AG10803 (cell line): ENCODE measurements at regions not wholly inside any gene's neighbourhood (a gene's known extent, or its start where the extent isn't known, plus 50 kb on each side); places are given as distances from the start of the nearest gene placed in this dataset.

ENCODE experiments used
- DNase-seq: peaks from one replicate; pipeline ENCODE4 v3.0.0; 2010; ENCODE audit warnings: low read depth
- H3K4me3 ChIP-seq: 2 replicates; pipeline ENCODE4 v1.5.1; 2011; ENCODE audit warnings: mild to moderate bottlenecking, low read length, control low read depth
- CTCF ChIP-seq: conservative IDR thresholded peaks from 2 replicates; pipeline ENCODE4 v1.5.1; 2011; ENCODE audit warnings: mild to moderate bottlenecking, low read length, control low read depth, inconsistent platforms

- H3K4me3 ChIP-seq: no peak overlapping the region
- no peak for TF ChIP-seq CTCF
- DNase-seq: no peak
Measured at GRCh38 chr2:37448342-37449120, 104.1 kb downstream of the QPCT start.

GRCh38 chr2:37449761-37450296 is 105.4 kb downstream of the QPCT start:
- DNase-seq: no peak
- no peak for TF ChIP-seq CTCF
- H3K4me3 ChIP-seq: no peak overlapping the region

- no peak for DNase-seq
- TF ChIP-seq CTCF: no peak
Measured at GRCh38 chr2:37453027-37453426, 108.6 kb downstream of the QPCT start.

GRCh38 chr2:37454851-37455762 is 110.7 kb downstream of the QPCT start:
- DNase-seq: peak; percentile 74
- no peak overlapping the region for H3K4me3 ChIP-seq
- no peak for TF ChIP-seq CTCF

More at GRCh38 chr2:37453027-37453426, 108.6 kb downstream of the QPCT start:
- H3K4me3 ChIP-seq: no peak overlapping the region

GRCh38 chr2:37456479-37456878 is 112.0 kb downstream of the QPCT start:
- no peak for TF ChIP-seq CTCF
- DNase-seq: peak; percentile 41
- no peak overlapping the region for H3K4me3 ChIP-seq

- no peak for TF ChIP-seq CTCF
- peak; percentile 73 for DNase-seq
- H3K4me3 ChIP-seq: no peak overlapping the region
Measured at GRCh38 chr2:37457401-37457901, 113.0 kb downstream of the QPCT start.
